ENCODE measurements at regions not wholly inside any gene's neighbourhood (a gene's known extent, or its start where the extent isn't known, plus 50 kb on each side); places are given as distances from the start of the nearest gene placed in this dataset.

GRCh38 chr5:74031536-74031935, 405.5 kb downstream of the ARHGEF28 start (continued):
- TF ChIP-seq REST (IDR thresholded peaks at IDR 0.05; ENCODE audit: unreplicated experiment) (no peak), JUNB (IDR thresholded peaks at IDR 0.05; ENCODE audit: unreplicated experiment) (no peak)

GRCh38 chr5:74030821-74031220, 404.8 kb downstream of the ARHGEF28 start:
- Mint-ChIP-seq H3K27ac (no peak overlapping the region), H3K27me3 (ENCODE audit: insufficient read depth, low read depth, poor library complexity) (no peaks in the 10 kb centered on the region), H3K4me3 (no peak overlapping the region), H3K4me1 (peaks cover 6% of the 10 kb centered on the region), H3K36me3 (ENCODE audit: low read depth) (no peaks in the 10 kb centered on the region), H3K9me3 (no peaks in the 10 kb centered on the region)
- Histone ChIP-seq H3K27me3 (ENCODE audit: insufficient read depth) (no peaks in the 10 kb centered on the region), H4K20me1 (replicated peaks; ENCODE audit: insufficient read depth) (no peaks in the 10 kb centered on the region; the same call in 1 of the 2 replicates), H3K27ac (ENCODE audit: low read depth) (no peak overlapping the region), H3K36me3 (ENCODE audit: insufficient read depth) (no peaks in the 10 kb centered on the region), H3K4me1 (ENCODE audit: insufficient read depth) (no peaks in the 10 kb centered on the region; the same call in 1 of the 2 replicates), H3K4me2 (no peak overlapping the region), H3K4me3 (no peak overlapping the region), H3K79me2 (replicated peaks; ENCODE audit: insufficient read depth) (no peaks in the 10 kb centered on the region), H3F3A (replicated peaks; ENCODE audit: low read depth) (no peaks in the 10 kb centered on the region), H2AFZ (no peak overlapping the region; the same call in 1 of the 2 replicates), H3K9me2 (ENCODE audit: insufficient read depth) (no peaks in the 10 kb centered on the region)
- DNase-seq (ENCODE audit: low spot score) = no peak
- TF ChIP-seq ETS1 (IDR thresholded peaks at IDR 0.05) = no peak
- ATAC-seq = no peak

- TF ChIP-seq ETS1 (IDR thresholded peaks at IDR 0.05) = no peak
- TF ChIP-seq ZNF331 (CRISPR knock-in tag; IDR thresholded peaks at IDR 0.05; ENCODE audit: low read depth) = no peak
- no peak for TF ChIP-seq JUNB (IDR thresholded peaks at IDR 0.05; ENCODE audit: unreplicated experiment)
- no peak for TF ChIP-seq STAT1 (IDR thresholded peaks at IDR 0.05; ENCODE audit: unreplicated experiment)
- no peak for TF ChIP-seq ZNF114 (CRISPR knock-in tag; IDR thresholded peaks at IDR 0.05)
- TF ChIP-seq REST (IDR thresholded peaks at IDR 0.05; ENCODE audit: unreplicated experiment) = no peak
- TF ChIP-seq CREB1 (CRISPR knock-in tag; IDR thresholded peaks at IDR 0.05; ENCODE audit: low read depth) = no peak
- TF ChIP-seq POLR2AphosphoS5 (IDR thresholded peaks at IDR 0.05; ENCODE audit: low read depth) = no peak
- TF ChIP-seq EZH2 (IDR thresholded peaks at IDR 0.05; ENCODE audit: low read depth, unreplicated experiment) = no peak
- Histone ChIP-seq H3K4me2 (no peak overlapping the region), H3K79me2 (replicated peaks; ENCODE audit: insufficient read depth) (no peaks in the 10 kb centered on the region), H3F3A (replicated peaks; ENCODE audit: low read depth) (no peaks in the 10 kb centered on the region), H3K27ac (ENCODE audit: low read depth) (no peak overlapping the region), H3K4me1 (ENCODE audit: insufficient read depth) (no peaks in the 10 kb centered on the region; the same call in 1 of the 2 replicates), H3K27me3 (ENCODE audit: insufficient read depth) (no peaks in the 10 kb centered on the region), H3K9me2 (ENCODE audit: insufficient read depth) (no peaks in the 10 kb centered on the region), H3K36me3 (ENCODE audit: insufficient read depth) (no peaks in the 10 kb centered on the region), H2AFZ (no peak overlapping the region), H4K20me1 (replicated peaks; ENCODE audit: insufficient read depth) (no peaks in the 10 kb centered on the region; the same call in 1 of the 2 replicates), H3K4me3 (no peak overlapping the region)
- Mint-ChIP-seq H3K4me3 (no peak overlapping the region), H3K4me1 (peaks cover 8% of the 10 kb centered on the region), H3K27ac (no peak overlapping the region), H3K27me3 (ENCODE audit: insufficient read depth, low read depth, poor library complexity) (no peaks in the 10 kb centered on the region), H3K36me3 (ENCODE audit: low read depth) (no peaks in the 10 kb centered on the region), H3K9me3 (no peaks in the 10 kb centered on the region)
- ATAC-seq = no peak
- no peak for DNase-seq (ENCODE audit: low spot score)
Measured at GRCh38 chr5:74030371-74030770, 404.4 kb downstream of the ARHGEF28 start.

Measured in GM23338 (cell line).